Smooth muscle cell (in vitro differentiated cells): ENCODE measurements at regions not wholly inside any gene's neighbourhood (a gene's known extent, or its start where the extent isn't known, plus 50 kb on each side); places are given as distances from the start of the nearest gene placed in this dataset.
"Not testable (repeated sequence)": the region's sequence is repeated elsewhere in the genome, so short reads cannot be mapped to it uniquely, and the experiment has no call there.

ENCODE experiments used
- DNase-seq: peaks from one replicate; lab custom pipeline; 2025; ENCODE audit not compliant: unreplicated experiment; lab: John Stamatoyannopoulos, UW
- H2AFZ ChIP-seq: fragments of 200-600 bp; sonication (generic); 2 replicates; pipeline ENCODE4 v1.6.0; 2016; ENCODE audit warnings: antibody characterized with exemption, low read depth, mild to moderate bottlenecking
- H3F3A ChIP-seq: fragments of 200-600 bp; sonication (generic); 2 replicates; pipeline ENCODE4 v1.6.0; 2017; ENCODE audit warnings: antibody characterized with exemption, low read depth
- H3K27ac ChIP-seq: fragments of 200-600 bp; sonication (generic); 2 replicates; pipeline ENCODE4 v1.5.1; 2016; ENCODE audit warnings: low read depth, mild to moderate bottlenecking
- H3K27me3 ChIP-seq: fragments of 200-600 bp; sonication (generic); 2 replicates; pipeline ENCODE4 v1.6.1; 2016; ENCODE audit warnings: low read depth, mild to moderate bottlenecking
- H3K36me3 ChIP-seq: fragments of 200-600 bp; sonication (generic); 2 replicates; pipeline ENCODE4 v1.5.1; 2016; ENCODE audit warnings: low read depth
- H3K4me1 ChIP-seq: fragments of 200-600 bp; sonication (generic); 2 replicates; pipeline ENCODE4 v1.5.1; 2016; ENCODE audit warnings: low read depth
- H3K4me2 ChIP-seq: fragments of 200-600 bp; sonication (generic); 2 replicates; pipeline ENCODE4 v1.6.0; 2016; ENCODE audit warnings: mild to moderate bottlenecking
- H3K4me3 ChIP-seq: fragments of 200-600 bp; sonication (generic); 2 replicates; pipeline ENCODE4 v1.5.1; 2016; ENCODE audit warnings: mild to moderate bottlenecking
- H3K79me2 ChIP-seq: fragments of 200-600 bp; sonication (generic); 2 replicates; pipeline ENCODE4 v1.6.0; 2016; ENCODE audit warnings: low read depth, mild to moderate bottlenecking
- H3K9ac ChIP-seq: fragments of 200-600 bp; sonication (generic); 2 replicates; pipeline ENCODE4 v1.6.0; 2016; ENCODE audit warnings: low read depth
- H3K9me3 ChIP-seq: fragments of 200-600 bp; sonication (generic); replicated peaks from 2 replicates; pipeline ENCODE4 v1.5.1; 2016; ENCODE audit warnings: low read depth
- H4K20me1 ChIP-seq: fragments of 200-600 bp; sonication (generic); 2 replicates; pipeline ENCODE4 v1.6.0; 2016; ENCODE audit warnings: low read depth
- CTCF ChIP-seq: fragments of 200-600 bp; sonication (generic); IDR thresholded peaks from 2 replicates; pipeline ENCODE4 v1.5.1; 2017; ENCODE audit warnings: borderline replicate concordance, mild to moderate bottlenecking, antibody characterized with exemption; ENCODE audit not compliant: insufficient read depth, poor library complexity, severe bottlenecking
- WGBS: methylation state at CpG from one replicate; pipeline ENCODE4 v1.1.7; 2016; ENCODE audit warnings: low lambda C conversion rate; 5-methylcytosine and 5-hydroxymethylcytosine counted together

- H3K4me2 ChIP-seq = no peak overlapping the region
- TF ChIP-seq CTCF = no peak
- H3K36me3 ChIP-seq = no peaks in the 10 kb centered on the region
- 93% methylated on average over 9 of the region's 9 CpGs for WGBS
- H3K79me2 ChIP-seq = no peaks in the 10 kb centered on the region
- no peak for DNase-seq
- no peaks in the 10 kb centered on the region for H4K20me1 ChIP-seq
- no peak overlapping the region for H3K9ac ChIP-seq
- H3K27ac ChIP-seq = no peak overlapping the region
- H3F3A ChIP-seq = no peaks in the 10 kb centered on the region
- H3K4me1 ChIP-seq = no peaks in the 10 kb centered on the region
- H3K9me3 ChIP-seq = no peaks in the 10 kb centered on the region
- peaks cover 14% of the 10 kb centered on the region for H3K27me3 ChIP-seq
- H2AFZ ChIP-seq = no peak overlapping the region
- no peak overlapping the region for H3K4me3 ChIP-seq
These were observed 445.8 kb upstream of the ISX start for GRCh38 chr22:34620161-34620560.

- no peak for DNase-seq
- Histone ChIP-seq H2AFZ (no peak overlapping the region), H3K27ac (no peak overlapping the region), H4K20me1 (no peaks in the 10 kb centered on the region), H3F3A (no peaks in the 10 kb centered on the region), H3K4me3 (no peak overlapping the region), H3K4me1 (no peaks in the 10 kb centered on the region), H3K4me2 (no peak overlapping the region), H3K27me3 (peaks cover 14% of the 10 kb centered on the region), H3K9ac (no peak overlapping the region), H3K9me3 (no peaks in the 10 kb centered on the region), H3K36me3 (no peaks in the 10 kb centered on the region), H3K79me2 (no peaks in the 10 kb centered on the region)
- no peak for TF ChIP-seq CTCF
- 89% methylated on average over 8 of the region's 8 CpGs for WGBS
These were observed 445.1 kb upstream of the ISX start for GRCh38 chr22:34620832-34621231.

- Histone ChIP-seq H3K4me3 (no peak overlapping the region), H4K20me1 (no peaks in the 10 kb centered on the region), H3K9me3 (no peaks in the 10 kb centered on the region), H3K4me2 (no peak overlapping the region), H3K79me2 (no peaks in the 10 kb centered on the region), H3K9ac (no peak overlapping the region), H3K36me3 (no peaks in the 10 kb centered on the region), H3K27me3 (peaks cover 14% of the 10 kb centered on the region), H3K4me1 (no peaks in the 10 kb centered on the region), H2AFZ (no peak overlapping the region), H3F3A (no peaks in the 10 kb centered on the region), H3K27ac (no peak overlapping the region)
- no peak for DNase-seq
- WGBS = 85% methylated on average over 4 of the region's 4 CpGs
- TF ChIP-seq CTCF = no peak
These were observed 443.4 kb upstream of the ISX start for GRCh38 chr22:34622602-34623001.

DNA sequence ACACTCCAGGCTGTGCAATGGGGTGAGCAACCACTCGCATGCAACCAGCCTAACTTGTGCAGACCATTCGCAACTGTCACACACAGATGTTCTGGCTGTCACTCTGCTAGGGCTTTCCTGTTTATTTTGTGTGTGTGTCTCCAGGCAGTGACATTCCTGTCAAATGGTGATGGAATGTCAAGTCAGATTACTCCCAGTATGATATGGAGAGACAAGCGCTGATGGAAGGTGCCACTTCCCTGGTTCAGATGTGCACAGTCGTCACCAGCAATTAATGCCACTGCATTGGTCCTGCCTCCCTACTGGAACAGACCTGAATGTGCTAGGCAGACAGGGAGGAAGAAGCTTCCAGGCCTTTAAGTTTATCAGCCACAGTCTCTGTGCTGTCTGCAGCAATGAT is 442.4 kb upstream of the ISX start:
- WGBS = 81% methylated on average over 4 of the region's 4 CpGs
- Histone ChIP-seq H3F3A (no peaks in the 10 kb centered on the region), H3K27ac (no peak overlapping the region), H3K36me3 (no peaks in the 10 kb centered on the region), H3K9ac (no peak overlapping the region), H3K4me1 (no peaks in the 10 kb centered on the region), H4K20me1 (no peaks in the 10 kb centered on the region), H2AFZ (no peak overlapping the region), H3K4me3 (no peak overlapping the region), H3K9me3 (no peaks in the 10 kb centered on the region), H3K79me2 (no peaks in the 10 kb centered on the region), H3K4me2 (no peak overlapping the region), H3K27me3 (peaks cover 14% of the 10 kb centered on the region)
- no peak for TF ChIP-seq CTCF
- no peak for DNase-seq

DNA sequence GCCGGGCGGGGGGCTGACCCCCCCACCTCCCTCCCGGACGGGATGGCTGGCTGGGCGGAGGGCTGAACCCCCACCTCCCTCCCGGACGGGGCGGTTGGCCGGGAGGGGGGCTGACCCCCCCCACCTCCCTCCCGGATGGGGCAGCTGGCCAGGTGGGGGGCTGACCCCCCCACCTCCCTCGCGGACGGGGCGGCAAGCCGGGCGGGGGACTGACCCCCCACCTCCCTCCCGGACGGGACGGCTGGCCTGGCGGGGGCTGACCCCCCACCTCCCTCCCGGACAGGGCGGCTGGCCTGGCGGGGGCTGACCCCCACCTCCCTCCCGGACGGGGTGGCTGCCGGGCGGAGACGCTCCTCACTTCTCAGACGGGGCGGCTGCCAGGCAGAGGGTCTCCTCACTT is 440.1 kb upstream of the ISX start:
- WGBS = 88% methylated on average over 5 of the region's 30 CpGs
- H3K79me2 ChIP-seq, H3K27ac ChIP-seq: not testable (repeated sequence)

More for the DNA sequence above, 440.1 kb upstream of the ISX start:
- H3K9me3 ChIP-seq, H3K4me3 ChIP-seq, H3K36me3 ChIP-seq, DNase-seq, H2AFZ ChIP-seq, H3K4me2 ChIP-seq, H3F3A ChIP-seq, H3K4me1 ChIP-seq, H3K9ac ChIP-seq, H4K20me1 ChIP-seq: not testable (repeated sequence)
- H3K27me3 ChIP-seq = peaks cover 14% of the 10 kb centered on the region
